Upper lobe of right lung (tissue), 1 donor: ENCODE measurements at regions not wholly inside any gene's neighbourhood (a gene's known extent, or its start where the extent isn't known, plus 50 kb on each side); places are given as distances from the start of the nearest gene placed in this dataset.

ENCODE experiments used
- ATAC-seq: fragments of 200-7000 bp; cut with Tn5 transposase; one replicate; pipeline ENCODE4 v1.9.1; 2020; ENCODE audit warnings: mild to moderate bottlenecking, moderate library complexity
- DNase-seq: peaks from one replicate; pipeline ENCODE4 v3.0.0-alpha.2; 2020
- H3K27ac ChIP-seq: fragments of 200-600 bp; one replicate; pipeline ENCODE4 v1.8.0; 2022
- H3K27me3 ChIP-seq: fragments of 200-600 bp; one replicate; pipeline ENCODE4 v1.8.0; 2022; ENCODE audit warnings: mild to moderate bottlenecking
- H3K36me3 ChIP-seq: fragments of 200-600 bp; one replicate; pipeline ENCODE4 v1.8.0; 2022
- H3K4me1 ChIP-seq: fragments of 200-600 bp; one replicate; pipeline ENCODE4 v1.8.0; 2022
- H3K4me3 ChIP-seq: fragments of 200-600 bp; one replicate; pipeline ENCODE4 v1.8.0; 2022; ENCODE audit warnings: mild to moderate bottlenecking
- H3K9me3 ChIP-seq: fragments of 200-600 bp; one replicate; pipeline ENCODE4 v1.8.0; 2022
- CTCF ChIP-seq: fragments of 200-600 bp; IDR thresholded peaks from one replicate; pipeline ENCODE4 v1.8.0; 2022; ENCODE audit warnings: antibody characterized with exemption
- intact Hi-C: fragments of 100-400 bp; cut with DNase I; formaldehyde crosslinking; loops from one replicate; pipeline ENCODE4 v1.11.0; 2022
- donor health status: DM: no; HTN: yes; CAD: no; lungs with severe emphysema.

GRCh38 chr3:191123231-191123630, 75.8 kb upstream of the OSTN start:
- Histone ChIP-seq H3K27ac (no peak overlapping the region), H3K27me3 (no peaks in the 10 kb centered on the region), H3K36me3 (no peaks in the 10 kb centered on the region), H3K4me3 (no peak overlapping the region), H3K4me1 (no peaks in the 10 kb centered on the region), H3K9me3 (no peaks in the 10 kb centered on the region)
- ATAC-seq (no peak), DNase-seq (no peak)
- TF ChIP-seq CTCF: no peak
- intact Hi-C loops: no loop called here

GRCh38 chr3:191120447-191121298, 78.4 kb upstream of the OSTN start:
- ATAC-seq (no peak), DNase-seq (no peak)
- Histone ChIP-seq H3K4me1 (no peaks in the 10 kb centered on the region), H3K27ac (no peak overlapping the region), H3K27me3 (no peaks in the 10 kb centered on the region), H3K9me3 (no peaks in the 10 kb centered on the region), H3K4me3 (no peak overlapping the region), H3K36me3 (no peaks in the 10 kb centered on the region)
- no peak for TF ChIP-seq CTCF
- intact Hi-C loops: no loop called here

GRCh38 chr3:191119415-191120295, 79.4 kb upstream of the OSTN start:
- H3K27ac ChIP-seq: no peak overlapping the region
- intact Hi-C loops: no loop called here
- H3K4me1 ChIP-seq: no peaks in the 10 kb centered on the region
- no peak for TF ChIP-seq CTCF
- H3K9me3 ChIP-seq: no peaks in the 10 kb centered on the region
- no peaks in the 10 kb centered on the region for H3K27me3 ChIP-seq
- H3K4me3 ChIP-seq: no peak overlapping the region
- DNase-seq (no peak), ATAC-seq (no peak)
- no peaks in the 10 kb centered on the region for H3K36me3 ChIP-seq

GRCh38 chr3:191111722-191112121, 87.3 kb upstream of the OSTN start:
- TF ChIP-seq CTCF: no peak
- intact Hi-C loops: no loop called here
- DNase-seq: no peak
- no peaks in the 10 kb centered on the region for H3K27me3 ChIP-seq
- H3K27ac ChIP-seq: no peak overlapping the region
- no peaks in the 10 kb centered on the region for H3K36me3 ChIP-seq
- no peak overlapping the region for H3K4me3 ChIP-seq
- H3K4me1 ChIP-seq: no peaks in the 10 kb centered on the region
- no peak for ATAC-seq
- H3K9me3 ChIP-seq: no peaks in the 10 kb centered on the region

GRCh38 chr3:191105418-191105817, 93.6 kb upstream of the OSTN start:
- intact Hi-C loops: no loop called here
- no peak for TF ChIP-seq CTCF
- H3K27me3 ChIP-seq: no peaks in the 10 kb centered on the region
- H3K36me3 ChIP-seq: no peaks in the 10 kb centered on the region
- no peaks in the 10 kb centered on the region for H3K9me3 ChIP-seq
- no peak for ATAC-seq
- no peaks in the 10 kb centered on the region for H3K4me1 ChIP-seq
- H3K27ac ChIP-seq: no peak overlapping the region
- DNase-seq: no peak
- no peak overlapping the region for H3K4me3 ChIP-seq
